HepG2 (cell line): ENCODE measurements at regions not wholly inside any gene's neighbourhood (a gene's known extent, or its start where the extent isn't known, plus 50 kb on each side); places are given as distances from the start of the nearest gene placed in this dataset.

Source experiments
- ATAC-seq: fragments of 200-7000 bp; cut with Tn5 transposase; 3 replicates; pipeline ENCODE4 v1.9.1; 2020; ENCODE audit warnings: mild to moderate bottlenecking, moderate library complexity
- BruUV-seq: library from RNA; stranded (reverse); fragments of 400-500 nt; replicated peaks from 2 replicates; lab custom pipeline; 2021; lab: Mats Ljungman, UMichigan
- CTCF ChIA-PET: fragments of 300-600 bp; formaldehyde crosslinking; extraction: SDS; loops from one replicate; lab custom pipeline; 2021; ENCODE audit warnings: low total read pairs, inconsistent platforms, low intra/inter-chr PET ratio; lab: Yijun Ruan, JAX
- POLR2A ChIA-PET: fragments of 350-600 bp; sonication (Branson Sonifier 250); formaldehyde crosslinking; loops from one replicate; lab custom pipeline; 2020; ENCODE audit warnings: antibody characterized with exemption, inconsistent platforms; lab: Yijun Ruan, JAX
- DNase-seq: peaks from one replicate; pipeline ENCODE4 v3.0.0-alpha.2; 2015; ENCODE audit warnings: low spot score
- FAIRE-seq: peaks from 3 replicates; lab custom pipeline; 2011; peaks lifted over from hg19 to GRCh38; lab: Jason Lieb, UNC
- H2AFZ ChIP-seq: one replicate; pipeline ENCODE4 v1.6.1; 2011; ENCODE audit warnings: low read length, inconsistent platforms
- H3K27ac ChIP-seq: fragments of 300-600 bp; 3 replicates; pipeline ENCODE4 v1.8.0; 2011; ENCODE audit warnings: mixed run types, mild to moderate bottlenecking, mixed read lengths, low read length, inconsistent platforms; ENCODE audit not compliant: insufficient read depth; ENCODE audit errors: extremely low read length
- H3K27me3 ChIP-seq, 2 experiments: fragments of 200-600 bp in 1 of 2; 2 replicates in 1 of 2; 3 replicates in 1 of 2; pipeline versions ENCODE4 v1.6.0 to v1.8.0; 2011; ENCODE audit warnings: low read length in 2 of 2, mild to moderate bottlenecking in 2 of 2, moderate library complexity in 2 of 2, inconsistent platforms in 1 of 2; ENCODE audit not compliant: insufficient read depth in 2 of 2, control insufficient read depth in 1 of 2
- H3K36me3 ChIP-seq, 2 experiments: fragments of 200-600 bp in 1 of 2; replicated peaks in 1 of 2; 2 replicates in 1 of 2; 3 replicates in 1 of 2; pipeline versions ENCODE4 v1.5.1 to v1.8.0; 2011; ENCODE audit warnings: low read length in 2 of 2, inconsistent platforms in 1 of 2; ENCODE audit not compliant: insufficient read depth in 2 of 2, control insufficient read depth in 1 of 2
- H3K4me1 ChIP-seq: 2 replicates; pipeline ENCODE4 v1.5.1; 2012; ENCODE audit warnings: low read length, inconsistent platforms; ENCODE audit not compliant: insufficient read depth
- H3K4me2 ChIP-seq: 2 replicates; pipeline ENCODE4 v1.6.0; 2011; ENCODE audit warnings: low read depth, low read length, inconsistent platforms
- H3K4me3 ChIP-seq, 3 experiments: fragments of 200-600 bp in 1 of 3; sonication (generic), shearing (Covaris generic) in 1 of 3; replicated peaks in 1 of 3; 2 replicates each; pipeline ENCODE4 v1.5.1; 2011 to 2016; ENCODE audit warnings: low read length in 3 of 3, inconsistent platforms in 2 of 3, low read depth in 2 of 3, mild to moderate bottlenecking in 2 of 3, control low read depth in 1 of 3, mixed read lengths in 1 of 3; ENCODE audit not compliant: insufficient read depth in 1 of 3
- H3K79me2 ChIP-seq: one replicate; pipeline ENCODE4 v1.6.1; 2011; ENCODE audit warnings: low read length, inconsistent platforms; ENCODE audit not compliant: insufficient read depth
- H3K9ac ChIP-seq: 2 replicates; pipeline ENCODE4 v1.6.0; 2011; ENCODE audit warnings: mild to moderate bottlenecking, low read depth, low read length, inconsistent platforms; ENCODE audit not compliant: insufficient read depth
- H3K9me3 ChIP-seq: 2 replicates; pipeline ENCODE4 v1.5.1; 2012; ENCODE audit warnings: mild to moderate bottlenecking, low read length
- H4K20me1 ChIP-seq: 2 replicates; pipeline ENCODE4 v1.6.0; 2011; ENCODE audit warnings: inconsistent platforms, mild to moderate bottlenecking, low read length, moderate library complexity; ENCODE audit not compliant: insufficient read depth
- CTCF ChIP-seq: sonication (generic); formaldehyde crosslinking; IDR thresholded peaks from 2 replicates; pipeline ENCODE4 v1.5.0; 2020; ENCODE audit warnings: mild to moderate bottlenecking, missing genetic modification reagents, moderate library complexity
- MTA3 ChIP-seq: sonication (generic); formaldehyde crosslinking; IDR thresholded peaks from 2 replicates; pipeline ENCODE4 v1.4.0; 2020; ENCODE audit warnings: missing genetic modification reagents
- SMARCC2 ChIP-seq: fragments of 450-650 bp; IDR thresholded peaks from 2 replicates; pipeline ENCODE4 v1.6.1; 2017; ENCODE audit warnings: antibody characterized with exemption, mild to moderate bottlenecking
- SYNCRIP ChIP-seq: fragments of 200-400 bp; formaldehyde crosslinking; IDR thresholded peaks from 2 replicates; pipeline ENCODE4 v1.6.1; 2018; ENCODE audit warnings: mild to moderate bottlenecking, low read depth, low read length; ENCODE audit not compliant: insufficient read depth
- U2AF2 ChIP-seq: fragments of 200-400 bp; formaldehyde crosslinking; IDR thresholded peaks from 2 replicates; pipeline ENCODE4 v1.6.1; 2017; ENCODE audit warnings: low read depth, mild to moderate bottlenecking, low read length
- ZNF282 ChIP-seq: fragments of 450-650 bp; IDR thresholded peaks from 2 replicates; pipeline ENCODE4 v1.6.1; 2018; ENCODE audit not compliant: partially characterized antibody
- ZNF446 ChIP-seq: sonication (generic); formaldehyde crosslinking; IDR thresholded peaks from 2 replicates; pipeline ENCODE4 v1.5.0; 2020; ENCODE audit warnings: mild to moderate bottlenecking, missing genetic modification reagents
- ZNF451 ChIP-seq: sonication (generic); formaldehyde crosslinking; IDR thresholded peaks from 2 replicates; pipeline ENCODE4 v1.5.0; 2020; ENCODE audit warnings: mild to moderate bottlenecking, missing genetic modification reagents
- WGBS: methylation state at CpG from one replicate; pipeline ENCODE4 v1.1.6; 2017; ENCODE audit warnings: low lambda C conversion rate; 5-methylcytosine and 5-hydroxymethylcytosine counted together
- in situ Hi-C: cut with HindIII; loops from 2 replicates; pipeline ENCODE4 v1.10.0; 2017; ENCODE audit warnings: low pct_unique_long_range_greater_than_20kb; ENCODE audit not compliant: extremely low pct_ligation_motif_present
- intact Hi-C: fragments of 100-400 bp; cut with micrococcal nuclease; formaldehyde crosslinking; loops from one replicate; pipeline ENCODE4 v1.10.0; 2022; ENCODE audit not compliant: unreplicated experiment

GRCh38 chr9:78118742-78119473 is 87.3 kb upstream of the GNAQ start:
- no peak overlapping the region for H2AFZ ChIP-seq
- no peaks in the 10 kb centered on the region for H3K79me2 ChIP-seq
- 0 out of 5 replicates have a peak, but pooled peaks cover 0 to 2% of the 10 kb centered on the region in 2 experiments for H3K27me3 ChIP-seq
- FAIRE-seq = no peak
- H4K20me1 ChIP-seq = no peaks in the 10 kb centered on the region
- BruUV-seq = no TSS peak
- in situ Hi-C loops = loop anchor here (25.0 kb wide), 1 partner anchor 657 kb away; no protein-coding TSS in a partner anchor
- no peak overlapping the region for H3K27ac ChIP-seq
- no peaks in the 10 kb centered on the region for H3K36me3 ChIP-seq
- no peaks in the 10 kb centered on the region for H3K9me3 ChIP-seq
- H3K4me2 ChIP-seq = no peak overlapping the region
- no peak for ATAC-seq
- no peak for TF ChIP-seq ZNF446 (CRISPR knock-in tag)
- no peak for TF ChIP-seq MTA3 (CRISPR knock-in tag)
- no peak for TF ChIP-seq ZNF451 (CRISPR knock-in tag)
- TF ChIP-seq SYNCRIP = no peak
- no peak for TF ChIP-seq U2AF2
- TF ChIP-seq ZNF282 = no peak
- TF ChIP-seq, all 625 proteins: peak for 0
- H3K4me1 ChIP-seq = no peaks in the 10 kb centered on the region
- no peak overlapping the region for H3K9ac ChIP-seq
- POLR2A ChIA-PET = no interaction called here
- CTCF ChIA-PET = no interaction called here
- H3K4me3 ChIP-seq = no peak overlapping the region
- WGBS = 2% methylated on average over 2 of the region's 2 CpGs
- no peak for DNase-seq
- intact Hi-C loops = no loop called here

GRCh38 chr9:78115073-78115472 is 83.5 kb upstream of the GNAQ start:
- in situ Hi-C loops = loop anchor here (25.0 kb wide), 1 partner anchor 653 kb away; no protein-coding TSS in a partner anchor
- Histone ChIP-seq H3K9ac (no peak overlapping the region), H3K79me2 (no peaks in the 10 kb centered on the region), H3K4me1 (no peaks in the 10 kb centered on the region), H3K27me3 (0 out of 5 replicates have a peak, but pooled peaks cover 0 to 2% of the 10 kb centered on the region in 2 experiments), H2AFZ (no peak overlapping the region), H3K4me3 (no peak overlapping the region), H4K20me1 (no peaks in the 10 kb centered on the region), H3K36me3 (no peaks in the 10 kb centered on the region), H3K27ac (no peak overlapping the region), H3K4me2 (no peak overlapping the region), H3K9me3 (no peaks in the 10 kb centered on the region)
- ChIA-PET POLR2A (no interaction called here), CTCF (no interaction called here)
- BruUV-seq = no TSS peak
- ATAC-seq (peak; percentile 36; the same call in 1 of the 3 replicates), FAIRE-seq (no peak), DNase-seq (peak; percentile 23)
- intact Hi-C loops = no loop called here
- TF ChIP-seq SMARCC2 (no peak), CTCF (CRISPR knock-in tag) (0 out of 2 replicates have a peak, but pooled peaks have one; percentile 17)
- WGBS = 0% methylated on average over 1 of the region's 1 CpG
